ENCODE measurements at regions not wholly inside any gene's neighbourhood (a gene's known extent, or its start where the extent isn't known, plus 50 kb on each side); places are given as distances from the start of the nearest gene placed in this dataset.

DNA sequence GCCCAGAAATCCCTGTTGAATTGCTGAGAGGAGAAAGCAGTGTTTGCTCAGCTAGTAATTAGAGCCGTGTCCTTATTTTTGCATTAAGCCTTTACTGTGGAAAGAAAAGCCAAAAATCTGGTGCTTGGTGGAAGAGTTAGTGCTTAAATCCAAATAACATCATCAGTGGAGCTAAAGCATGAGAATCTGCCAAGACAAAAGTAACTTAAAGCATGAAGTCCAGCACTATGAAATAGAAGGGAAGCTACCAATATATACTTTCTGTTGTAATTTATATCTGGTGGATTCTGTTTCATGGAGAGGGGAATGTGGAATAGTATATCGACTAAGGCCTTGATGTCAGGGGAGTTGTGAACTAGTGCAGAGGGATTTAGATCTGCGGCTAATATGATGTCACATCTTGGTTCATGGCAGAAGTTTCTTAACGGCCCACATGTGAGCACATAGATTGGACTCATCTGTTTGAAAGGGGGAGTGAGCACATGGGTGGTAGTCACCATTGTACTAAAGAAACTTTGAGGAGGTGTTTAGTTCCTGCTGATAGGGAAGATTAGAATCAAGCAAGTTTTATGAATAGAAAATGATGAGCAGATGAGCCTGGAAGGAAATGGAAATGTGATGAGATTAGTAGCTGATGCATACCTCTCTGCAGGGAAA lies 224.4 kb upstream of the MTNR1B start:
- no peak overlapping the region for H3K27ac Mint-ChIP-seq
- H3K27me3 Mint-ChIP-seq: no peaks in the 10 kb centered on the region
- CTCF ChIA-PET: no interaction called here
- no peaks in the 10 kb centered on the region for H3K9me3 Mint-ChIP-seq
- no peak overlapping the region for H3K4me3 Mint-ChIP-seq
- no peak for DNase-seq
- H3K36me3 Mint-ChIP-seq: no peaks in the 10 kb centered on the region
- H3K4me1 Mint-ChIP-seq: no peaks in the 10 kb centered on the region

DNA sequence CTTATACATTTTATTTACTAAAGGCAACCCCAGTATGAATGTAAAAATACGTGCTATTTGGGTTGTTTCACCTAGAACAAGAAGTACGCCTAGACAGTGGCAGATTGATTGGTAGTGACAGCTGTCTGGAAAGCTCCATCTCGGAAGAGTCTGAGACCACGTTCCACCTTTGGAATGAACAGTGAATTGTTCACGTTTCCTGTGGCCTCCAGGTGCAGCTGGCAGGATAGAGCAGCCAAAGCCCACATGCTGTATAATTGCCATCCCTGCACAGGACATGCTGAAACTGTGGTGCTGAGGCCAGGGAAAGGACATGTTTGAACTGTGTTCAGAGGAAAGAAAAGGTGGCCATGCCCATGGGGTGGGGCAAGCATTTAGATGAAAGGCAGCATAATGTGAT lies 218.7 kb upstream of the MTNR1B start:
- no peaks in the 10 kb centered on the region for H3K36me3 Mint-ChIP-seq
- no peaks in the 10 kb centered on the region for H3K4me1 Mint-ChIP-seq
- H3K27me3 Mint-ChIP-seq: no peaks in the 10 kb centered on the region
- no peak overlapping the region for H3K4me3 Mint-ChIP-seq
- H3K9me3 Mint-ChIP-seq: no peaks in the 10 kb centered on the region
- no peak overlapping the region for H3K27ac Mint-ChIP-seq
- CTCF ChIA-PET: no interaction called here
- no peak for DNase-seq

DNA sequence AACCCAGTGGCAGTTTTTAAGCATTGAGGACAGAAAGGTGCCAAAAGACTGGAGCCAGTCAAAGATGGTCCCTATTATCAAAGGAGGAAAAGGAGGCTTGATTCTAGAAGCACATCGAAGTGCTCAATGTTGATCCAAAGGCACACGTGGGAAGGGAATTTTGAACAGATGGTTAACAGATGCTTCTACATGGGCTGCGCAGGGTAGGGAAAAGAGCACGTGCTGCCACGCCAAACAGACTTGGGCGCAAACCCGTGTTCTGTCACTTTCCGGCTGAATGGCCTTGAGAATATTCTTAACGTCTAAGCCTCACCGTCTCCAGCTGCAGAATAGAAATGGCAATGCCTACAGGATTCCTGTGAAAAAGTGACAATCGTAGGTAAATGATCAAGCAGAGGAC lies 217.9 kb upstream of the MTNR1B start:
- no peak overlapping the region for H3K4me3 Mint-ChIP-seq
- H3K27me3 Mint-ChIP-seq: no peaks in the 10 kb centered on the region
- DNase-seq: no peak
- no peak overlapping the region for H3K27ac Mint-ChIP-seq
- no peaks in the 10 kb centered on the region for H3K4me1 Mint-ChIP-seq
- CTCF ChIA-PET: no interaction called here
- H3K36me3 Mint-ChIP-seq: no peaks in the 10 kb centered on the region
- H3K9me3 Mint-ChIP-seq: no peaks in the 10 kb centered on the region

DNA sequence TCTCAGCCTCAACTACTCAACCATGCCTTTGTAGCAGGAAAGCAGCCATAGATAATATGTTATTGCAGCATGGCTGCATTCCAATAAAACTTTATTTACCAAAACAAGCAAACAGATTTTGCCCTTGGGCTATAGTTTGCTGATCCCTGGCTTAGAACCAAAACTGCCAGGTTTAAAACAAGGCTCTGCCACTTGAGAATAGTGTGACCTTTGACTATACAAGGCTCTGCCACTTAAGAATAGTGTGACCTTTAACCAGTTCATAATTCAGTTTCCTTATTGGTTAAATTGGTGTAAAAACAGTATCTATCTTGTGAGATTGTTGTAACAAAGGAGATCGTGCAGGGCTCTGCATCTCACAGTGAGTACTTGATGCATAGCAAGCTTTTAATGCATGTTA lies 217.3 kb upstream of the MTNR1B start:
- H3K9me3 Mint-ChIP-seq: no peaks in the 10 kb centered on the region
- CTCF ChIA-PET: no interaction called here
- no peak overlapping the region for H3K27ac Mint-ChIP-seq
- no peaks in the 10 kb centered on the region for H3K4me1 Mint-ChIP-seq
- H3K36me3 Mint-ChIP-seq: no peaks in the 10 kb centered on the region
- H3K27me3 Mint-ChIP-seq: no peaks in the 10 kb centered on the region
- DNase-seq: no peak
- no peak overlapping the region for H3K4me3 Mint-ChIP-seq

DNA sequence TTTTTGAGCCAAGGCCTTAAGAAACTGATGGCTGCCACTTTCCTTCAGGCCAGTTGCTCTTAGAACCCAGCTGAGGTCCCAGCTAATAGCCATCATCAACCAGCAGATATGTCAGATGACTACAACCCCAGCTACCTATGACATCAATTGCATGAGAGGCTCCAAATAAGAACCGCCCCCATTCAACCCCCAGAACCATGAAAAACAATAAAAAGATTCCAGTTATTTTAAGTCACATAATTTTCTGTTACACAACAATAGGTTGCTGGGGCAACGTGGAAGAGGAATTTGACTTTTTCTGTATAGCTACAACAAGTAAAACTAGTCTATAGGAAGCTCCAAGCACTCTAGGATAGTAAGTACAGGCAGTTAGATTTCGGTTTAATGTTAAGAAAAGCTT lies 216.3 kb upstream of the MTNR1B start:
- no peaks in the 10 kb centered on the region for H3K4me1 Mint-ChIP-seq
- CTCF ChIA-PET: no interaction called here
- H3K36me3 Mint-ChIP-seq: no peaks in the 10 kb centered on the region
- H3K27me3 Mint-ChIP-seq: no peaks in the 10 kb centered on the region
- H3K9me3 Mint-ChIP-seq: no peaks in the 10 kb centered on the region
- DNase-seq: no peak
- H3K4me3 Mint-ChIP-seq: no peak overlapping the region
- no peak overlapping the region for H3K27ac Mint-ChIP-seq

DNA sequence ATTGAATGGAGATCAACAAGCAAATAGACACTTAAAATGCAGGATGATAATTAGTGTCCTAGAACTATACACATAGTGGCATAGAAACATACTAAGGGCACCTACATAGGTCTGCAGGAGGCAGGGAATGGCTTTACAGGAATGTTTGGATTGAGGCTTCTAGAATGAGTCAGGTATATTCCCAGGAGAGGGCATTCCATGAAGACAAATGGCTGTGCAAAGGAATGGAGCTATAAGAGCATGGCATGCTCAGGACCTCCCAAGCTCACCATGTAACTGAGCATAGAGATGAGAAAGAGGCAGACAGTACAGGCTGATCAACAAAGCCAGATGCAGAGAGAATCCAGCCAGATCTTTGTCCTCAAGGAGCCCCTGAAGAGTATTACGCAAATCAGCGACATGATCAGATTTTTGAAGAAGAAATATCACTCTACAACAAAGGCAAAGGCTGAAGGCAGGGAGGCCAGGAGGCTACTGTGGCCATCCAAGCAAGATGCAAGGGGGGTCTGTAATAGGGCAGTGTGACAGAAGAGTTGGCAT lies 211.1 kb upstream of the MTNR1B start:
- no peak for DNase-seq
- Mint-ChIP-seq H3K27ac (no peak overlapping the region), H3K4me1 (no peaks in the 10 kb centered on the region), H3K9me3 (no peaks in the 10 kb centered on the region), H3K4me3 (no peak overlapping the region), H3K27me3 (no peaks in the 10 kb centered on the region), H3K36me3 (no peaks in the 10 kb centered on the region)
- CTCF ChIA-PET: no interaction called here

DNA sequence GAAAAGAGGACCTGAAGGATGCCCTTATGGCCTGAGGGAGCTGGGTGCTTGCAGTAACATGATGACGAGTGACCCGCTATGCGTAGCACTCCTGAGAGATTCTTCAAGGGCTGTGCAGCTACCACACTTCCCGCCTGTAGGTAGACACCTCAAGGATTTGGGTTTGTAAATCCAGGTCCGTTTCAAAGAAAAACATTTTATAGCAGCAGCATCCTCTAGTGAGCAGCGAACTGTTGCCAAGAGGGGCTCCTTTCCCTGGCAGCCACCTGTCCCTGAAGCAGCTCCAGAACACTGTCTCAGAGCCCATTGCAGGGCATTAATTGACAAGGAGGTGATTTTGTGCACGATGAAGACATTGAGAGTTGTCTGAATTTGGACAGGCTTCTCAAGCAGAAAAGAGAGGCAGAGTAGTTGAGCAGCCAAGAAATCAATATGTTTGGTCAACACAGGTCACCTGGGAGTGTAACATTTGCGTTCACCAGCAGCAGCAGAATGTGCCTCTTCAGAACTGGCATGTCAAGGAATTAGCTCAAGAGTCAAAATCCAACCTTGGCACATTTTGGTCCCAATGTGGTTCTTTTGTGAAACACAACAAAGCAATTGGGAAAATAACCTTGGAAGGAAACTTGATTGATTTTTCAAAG lies 209.8 kb upstream of the MTNR1B start:
- Mint-ChIP-seq H3K9me3 (no peaks in the 10 kb centered on the region), H3K4me3 (no peak overlapping the region), H3K4me1 (no peaks in the 10 kb centered on the region), H3K27ac (no peak overlapping the region), H3K36me3 (no peaks in the 10 kb centered on the region), H3K27me3 (peaks cover under 1% of the 10 kb centered on the region)
- DNase-seq: no peak
- CTCF ChIA-PET: no interaction called here

DNA sequence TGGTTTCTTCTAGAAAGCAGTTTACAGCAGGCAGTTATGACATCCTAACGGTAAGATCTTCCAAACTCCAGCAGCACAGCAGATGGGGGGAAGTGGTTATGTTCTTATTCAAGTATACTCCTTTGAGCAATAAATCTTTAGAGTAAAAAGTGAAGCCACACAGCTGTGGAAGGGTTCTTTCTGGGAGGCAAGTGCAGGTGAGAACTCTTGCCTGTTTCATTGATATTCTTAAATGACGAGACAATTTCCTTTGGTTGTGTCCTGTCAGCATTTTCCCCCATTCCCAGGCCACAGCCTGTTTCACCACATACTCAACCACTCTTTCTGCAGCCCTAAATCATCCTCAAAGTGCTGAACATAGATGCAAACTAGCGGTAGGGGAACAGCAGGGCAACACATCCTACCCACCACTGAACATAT lies 207.3 kb upstream of the MTNR1B start:
- CTCF ChIA-PET: no interaction called here
- H3K36me3 Mint-ChIP-seq: no peaks in the 10 kb centered on the region
- H3K4me3 Mint-ChIP-seq: no peak overlapping the region
- no peaks in the 10 kb centered on the region for H3K4me1 Mint-ChIP-seq
- H3K9me3 Mint-ChIP-seq: no peaks in the 10 kb centered on the region
- DNase-seq: no peak
- H3K27me3 Mint-ChIP-seq: peaks cover 10% of the 10 kb centered on the region
- no peak overlapping the region for H3K27ac Mint-ChIP-seq

DNA sequence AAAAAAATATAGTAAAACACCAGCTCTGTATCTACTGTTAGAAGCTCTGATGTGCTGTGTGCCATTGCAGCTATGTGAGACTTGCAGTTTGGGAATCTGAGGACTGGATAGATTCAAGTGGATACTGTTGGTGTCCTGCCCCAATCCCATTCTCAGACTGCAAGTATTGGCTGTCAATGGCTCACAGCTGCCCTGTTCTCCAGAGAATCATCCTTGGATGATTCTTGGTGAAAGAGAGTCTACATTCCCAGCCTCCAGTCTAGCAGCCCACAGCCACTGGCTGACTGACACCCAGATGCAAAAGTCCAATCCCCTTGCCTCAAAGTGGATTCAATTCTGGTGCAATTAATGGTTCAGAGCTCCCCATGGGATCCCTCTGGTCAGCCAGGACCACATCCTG lies 206.1 kb upstream of the MTNR1B start:
- peaks cover 2% of the 10 kb centered on the region for H3K4me1 Mint-ChIP-seq
- no peak for DNase-seq
- CTCF ChIA-PET: no interaction called here
- no peaks in the 10 kb centered on the region for H3K9me3 Mint-ChIP-seq
- H3K36me3 Mint-ChIP-seq: no peaks in the 10 kb centered on the region
- no peak overlapping the region for H3K4me3 Mint-ChIP-seq
- H3K27ac Mint-ChIP-seq: no peak overlapping the region
- H3K27me3 Mint-ChIP-seq: peaks cover 10% of the 10 kb centered on the region

DNA sequence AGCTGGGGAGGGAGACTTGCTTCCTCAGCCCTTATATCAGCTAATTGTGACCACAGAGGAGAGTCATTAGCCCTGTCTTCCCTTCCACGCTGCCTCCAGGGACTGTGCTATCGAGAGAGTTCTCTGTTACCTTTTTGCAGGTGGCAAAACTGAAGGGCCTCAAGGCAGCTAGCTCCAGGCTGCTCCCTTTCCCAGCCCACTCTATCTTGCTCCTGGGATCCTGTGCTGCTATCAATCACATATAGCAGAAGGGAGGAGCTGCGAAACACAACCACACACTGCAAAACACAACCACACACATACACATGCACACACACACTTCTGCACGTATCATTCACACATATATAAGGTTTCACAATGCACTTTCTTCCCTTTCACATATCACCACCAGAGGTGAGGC lies 205.3 kb upstream of the MTNR1B start:
- CTCF ChIA-PET: no interaction called here
- Mint-ChIP-seq H3K27ac (no peak overlapping the region), H3K27me3 (peaks cover 10% of the 10 kb centered on the region), H3K9me3 (no peaks in the 10 kb centered on the region), H3K36me3 (no peaks in the 10 kb centered on the region), H3K4me3 (no peak overlapping the region), H3K4me1 (peaks cover 2% of the 10 kb centered on the region)
- DNase-seq: no peak

DNA sequence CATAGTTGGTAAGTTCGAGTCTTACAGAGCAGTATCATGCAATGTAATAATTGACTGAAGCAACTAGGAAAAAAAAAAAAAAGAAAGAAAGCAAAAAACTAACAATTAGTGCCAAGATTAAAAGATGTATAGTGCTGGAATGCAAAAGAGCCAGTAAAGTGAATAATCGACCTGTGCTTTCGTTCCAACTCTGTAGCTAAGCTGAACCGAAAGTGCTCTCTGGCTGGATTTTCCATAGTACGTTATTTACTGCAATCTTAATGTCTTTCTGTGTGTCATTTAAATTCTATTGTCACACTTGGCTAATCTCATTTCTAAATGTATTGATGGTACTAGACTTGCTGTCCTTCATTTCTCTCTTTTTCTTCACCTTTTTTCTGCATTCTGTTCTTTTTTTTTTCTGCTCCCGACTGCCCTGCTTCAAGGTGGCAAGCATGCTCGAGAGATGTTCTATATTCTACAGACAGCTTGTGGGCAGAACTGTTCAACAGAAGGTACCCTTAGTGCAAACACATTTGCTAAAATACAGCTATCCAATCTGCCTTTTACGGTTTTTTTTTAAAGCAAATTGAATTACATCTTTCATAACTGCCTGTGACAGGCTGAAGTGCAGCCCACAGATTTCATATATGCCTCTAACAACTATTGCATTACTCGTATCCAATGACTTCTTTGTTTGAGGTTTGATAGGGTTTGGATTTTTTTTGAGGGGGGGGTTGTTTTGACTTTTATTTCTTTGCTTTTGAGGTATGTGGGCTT lies 204.2 kb upstream of the MTNR1B start:
- CTCF ChIA-PET: no interaction called here
- Mint-ChIP-seq H3K27me3 (peaks cover 10% of the 10 kb centered on the region), H3K4me3 (no peak overlapping the region), H3K27ac (no peak overlapping the region), H3K36me3 (no peaks in the 10 kb centered on the region), H3K9me3 (no peaks in the 10 kb centered on the region), H3K4me1 (peaks cover 2% of the 10 kb centered on the region)
- no peak for DNase-seq

DNA sequence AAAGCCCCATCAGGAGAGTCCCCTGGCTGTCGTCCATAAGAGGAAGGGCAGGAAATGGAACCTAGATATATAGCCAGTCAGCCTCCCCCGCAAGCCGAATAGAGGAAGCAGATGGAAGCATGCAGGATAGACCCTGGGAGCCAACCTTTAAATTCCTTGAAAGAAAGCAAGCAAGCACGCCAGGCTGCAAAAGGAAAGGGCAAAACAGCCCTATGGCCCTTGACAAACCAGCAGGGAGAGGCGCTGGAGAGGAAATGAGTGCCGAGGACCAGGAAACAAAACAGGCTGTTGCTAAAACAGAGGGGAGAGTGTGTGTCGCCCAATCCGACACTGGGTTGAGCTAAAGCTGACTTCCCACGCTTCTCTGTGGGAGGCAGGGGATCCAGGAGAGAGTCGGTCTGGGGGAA lies 203.5 kb upstream of the MTNR1B start:
- CTCF ChIA-PET: no interaction called here
- H3K4me1 Mint-ChIP-seq: peaks cover 2% of the 10 kb centered on the region
- no peak overlapping the region for H3K4me3 Mint-ChIP-seq
- H3K36me3 Mint-ChIP-seq: no peaks in the 10 kb centered on the region
- peaks cover 10% of the 10 kb centered on the region for H3K27me3 Mint-ChIP-seq
- no peaks in the 10 kb centered on the region for H3K9me3 Mint-ChIP-seq
- DNase-seq: no peak
- H3K27ac Mint-ChIP-seq: no peak overlapping the region

DNA sequence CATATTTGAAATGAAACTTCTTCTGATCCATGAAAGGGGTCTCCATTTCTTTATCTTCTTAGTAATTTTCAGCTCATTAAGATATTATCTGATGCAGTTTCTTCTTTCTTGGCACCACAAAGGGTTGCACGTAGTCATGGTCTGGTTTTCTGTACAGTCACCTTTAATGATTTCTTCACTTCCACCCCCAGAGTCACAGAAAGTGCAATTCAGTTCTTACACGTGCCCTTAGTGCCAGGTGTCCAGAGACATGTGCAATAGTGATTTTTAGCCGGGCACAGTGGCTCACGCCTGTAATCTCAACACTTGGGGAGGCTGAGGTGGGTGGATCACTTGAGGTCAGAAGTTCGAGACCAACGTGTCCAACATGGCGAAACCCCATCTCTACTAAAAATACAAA lies 202.8 kb upstream of the MTNR1B start:
- no peak for DNase-seq
- CTCF ChIA-PET: no interaction called here
- peaks cover 10% of the 10 kb centered on the region for H3K27me3 Mint-ChIP-seq
- no peaks in the 10 kb centered on the region for H3K9me3 Mint-ChIP-seq
- no peak overlapping the region for H3K4me3 Mint-ChIP-seq
- no peak overlapping the region for H3K27ac Mint-ChIP-seq
- H3K4me1 Mint-ChIP-seq: peaks cover 2% of the 10 kb centered on the region
- no peaks in the 10 kb centered on the region for H3K36me3 Mint-ChIP-seq

DNA sequence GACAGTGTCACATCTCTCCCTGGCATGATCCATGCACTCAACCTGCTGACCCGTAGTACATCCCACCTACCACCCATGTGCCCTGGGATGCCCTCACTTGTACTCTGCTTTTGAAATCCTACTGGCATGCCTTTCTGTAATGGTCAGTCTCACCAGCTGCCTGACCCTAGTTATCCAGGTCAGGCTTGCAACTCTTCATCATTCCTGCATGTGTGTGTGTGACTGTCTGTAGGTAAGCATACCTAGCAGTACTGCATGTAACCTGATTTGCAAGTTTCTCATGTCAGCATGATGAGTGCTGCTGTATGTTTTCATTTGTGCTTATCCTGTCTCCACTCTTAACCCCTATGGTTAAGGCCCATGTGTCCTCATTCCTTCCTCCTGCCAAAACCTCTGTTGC lies 202.0 kb upstream of the MTNR1B start:
- peaks cover 2% of the 10 kb centered on the region for H3K4me1 Mint-ChIP-seq
- no peaks in the 10 kb centered on the region for H3K36me3 Mint-ChIP-seq
- no peak for DNase-seq
- no peak overlapping the region for H3K4me3 Mint-ChIP-seq
- no peak overlapping the region for H3K27ac Mint-ChIP-seq
- no peaks in the 10 kb centered on the region for H3K9me3 Mint-ChIP-seq
- CTCF ChIA-PET: no interaction called here
- H3K27me3 Mint-ChIP-seq: peaks cover 10% of the 10 kb centered on the region
